ENCODE measurements at regions not wholly inside any gene's neighbourhood (a gene's known extent, or its start where the extent isn't known, plus 50 kb on each side); places are given as distances from the start of the nearest gene placed in this dataset.

DNA sequence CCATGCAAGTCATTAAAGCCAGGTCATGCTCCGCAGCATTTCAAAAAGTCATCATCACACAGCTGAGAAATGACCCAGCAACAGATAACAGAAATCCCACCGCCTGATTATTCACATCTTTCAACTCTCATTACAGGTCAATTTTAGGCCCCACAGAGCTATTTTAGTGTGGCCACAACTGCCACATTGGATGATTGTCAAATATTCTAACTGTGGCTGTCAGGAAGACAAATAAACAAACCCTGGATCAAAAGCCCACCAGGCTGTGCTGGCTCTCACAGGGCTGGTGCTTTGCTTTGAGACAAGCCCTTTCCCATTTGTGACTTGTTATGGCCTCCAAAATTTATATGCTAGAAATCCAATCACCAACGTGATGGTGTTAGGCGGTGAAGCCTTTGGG is 117.6 kb upstream of the CDC14C start:
- no peak for TF ChIP-seq CTCF (conservative IDR thresholded peaks at IDR 0.05)
- Mint-ChIP-seq H3K36me3 (ENCODE audit: low read depth) (no peaks in the 10 kb centered on the region), H3K27ac (no peak overlapping the region), H3K4me1 (no peaks in the 10 kb centered on the region), H3K4me3 (no peak overlapping the region), H3K27me3 (ENCODE audit: insufficient read depth) (no peaks in the 10 kb centered on the region), H3K9me3 (no peaks in the 10 kb centered on the region)
- Histone ChIP-seq H3K27me3 (ENCODE audit: control insufficient read depth, insufficient read depth, low read length, poor library complexity, severe bottlenecking) (no peaks in the 10 kb centered on the region), H3K36me3 (ENCODE audit: control insufficient read depth, insufficient read depth, low read length) (no peaks in the 10 kb centered on the region), H3K27ac (ENCODE audit: low read depth, low read length) (peak overlapping the region; percentile 12), H3K4me1 (ENCODE audit: control insufficient read depth, insufficient read depth, low read length) (no peaks in the 10 kb centered on the region), H3K4me3 (ENCODE audit: low read length) (no peak overlapping the region), H3K9me3 (ENCODE audit: control insufficient read depth, low read length) (no peaks in the 10 kb centered on the region), H3K9ac (ENCODE audit: extremely low read depth, low read length, poor library complexity, severe bottlenecking) (no peak overlapping the region)
- WGBS, 2 experiments (ENCODE audit: insufficient coverage in 1 of 2, insufficient read length in 1 of 2): 88 to 100% methylated on average over 1 to 4 of the region's 4 CpGs
- DNase-seq: no peak

- no peak overlapping the region for H3K9ac ChIP-seq (ENCODE audit: extremely low read depth, low read length, poor library complexity, severe bottlenecking)
- H3K27ac Mint-ChIP-seq: no peak overlapping the region
- no peak for DNase-seq
- no peak for TF ChIP-seq CTCF (conservative IDR thresholded peaks at IDR 0.05)
- H3K27me3 Mint-ChIP-seq (ENCODE audit: insufficient read depth): no peaks in the 10 kb centered on the region
- no peaks in the 10 kb centered on the region for H3K36me3 ChIP-seq (ENCODE audit: control insufficient read depth, insufficient read depth, low read length)
- no peaks in the 10 kb centered on the region for H3K36me3 Mint-ChIP-seq (ENCODE audit: low read depth)
- H3K4me1 ChIP-seq (ENCODE audit: control insufficient read depth, insufficient read depth, low read length): no peaks in the 10 kb centered on the region
- WGBS, 2 experiments (ENCODE audit: insufficient coverage in 1 of 2, insufficient read length in 1 of 2): 98% methylated on average over 2 of the region's 2 CpGs; no CpG with 5 or more reads in 1 of the 2 experiments
- H3K27me3 ChIP-seq (ENCODE audit: control insufficient read depth, insufficient read depth, low read length, poor library complexity, severe bottlenecking): no peaks in the 10 kb centered on the region
- H3K4me3 Mint-ChIP-seq: no peak overlapping the region
- H3K4me3 ChIP-seq (ENCODE audit: low read length): no peak overlapping the region
- H3K4me1 Mint-ChIP-seq: no peaks in the 10 kb centered on the region
- H3K9me3 Mint-ChIP-seq: no peaks in the 10 kb centered on the region
- H3K27ac ChIP-seq (ENCODE audit: low read depth, low read length): no peak overlapping the region
- no peaks in the 10 kb centered on the region for H3K9me3 ChIP-seq (ENCODE audit: control insufficient read depth, low read length)
Observed at GRCh38 chr7:48811071-48811470, 113.3 kb upstream of the CDC14C start.

- no peaks in the 10 kb centered on the region for H3K4me1 ChIP-seq (ENCODE audit: control insufficient read depth, insufficient read depth, low read length)
- H3K36me3 ChIP-seq (ENCODE audit: control insufficient read depth, insufficient read depth, low read length): no peaks in the 10 kb centered on the region
- Mint-ChIP-seq H3K4me1 (no peaks in the 10 kb centered on the region), H3K27me3 (ENCODE audit: insufficient read depth) (no peaks in the 10 kb centered on the region), H3K27ac (no peak overlapping the region), H3K9me3 (no peaks in the 10 kb centered on the region), H3K4me3 (no peak overlapping the region), H3K36me3 (ENCODE audit: low read depth) (no peaks in the 10 kb centered on the region)
- no peak overlapping the region for H3K4me3 ChIP-seq (ENCODE audit: low read length)
- no peak overlapping the region for H3K9ac ChIP-seq (ENCODE audit: extremely low read depth, low read length, poor library complexity, severe bottlenecking)
- 90 to 91% methylated on average over 4 of the region's 4 CpGs for WGBS, 2 experiments (ENCODE audit: insufficient coverage in 1 of 2, insufficient read length in 1 of 2)
- no peak for TF ChIP-seq CTCF (conservative IDR thresholded peaks at IDR 0.05)
- H3K27me3 ChIP-seq (ENCODE audit: control insufficient read depth, insufficient read depth, low read length, poor library complexity, severe bottlenecking): no peaks in the 10 kb centered on the region
- no peak for DNase-seq
- H3K9me3 ChIP-seq (ENCODE audit: control insufficient read depth, low read length): no peaks in the 10 kb centered on the region
- no peak overlapping the region for H3K27ac ChIP-seq (ENCODE audit: low read depth, low read length)
Observed at GRCh38 chr7:48813472-48813871, 110.9 kb upstream of the CDC14C start.

All from endodermal cell (in vitro differentiated cells).